Dermis blood vessel endothelial cell (primary cell): ENCODE measurements at regions not wholly inside any gene's neighbourhood (a gene's known extent, or its start where the extent isn't known, plus 50 kb on each side); places are given as distances from the start of the nearest gene placed in this dataset.
A peak's percentile ranks its signal among the peaks of the same experiment; 100 is the strongest.
"Not testable (repeated sequence)": the region's sequence is repeated elsewhere in the genome, so short reads cannot be mapped to it uniquely, and the experiment has no call there.

Experiments
- DNase-seq: peaks from one replicate; pipeline ENCODE4 v3.0.0; 2010

DNA sequence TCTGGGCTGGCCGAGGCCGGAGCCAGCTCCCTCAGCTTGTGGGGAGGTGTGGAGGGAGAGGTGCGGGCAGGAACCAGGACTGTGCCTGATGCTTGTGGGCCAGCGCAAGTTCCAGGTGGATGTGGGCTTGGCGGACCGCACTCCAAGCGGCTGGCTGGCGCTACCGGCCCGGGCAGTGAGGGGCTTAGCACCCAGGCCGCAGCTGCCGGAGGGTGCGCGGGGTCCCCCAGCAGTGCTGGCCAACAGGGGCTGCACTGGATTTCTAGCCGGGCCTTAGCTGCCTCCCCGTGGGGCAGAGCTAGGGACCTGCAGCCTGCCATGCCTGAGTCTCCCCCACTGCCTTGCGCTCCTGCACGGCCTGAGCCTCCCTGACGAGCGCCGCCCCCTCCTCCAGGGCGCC lies 242.8 kb downstream of the CCSER2 start:
- DNase-seq, result no peak

DNA sequence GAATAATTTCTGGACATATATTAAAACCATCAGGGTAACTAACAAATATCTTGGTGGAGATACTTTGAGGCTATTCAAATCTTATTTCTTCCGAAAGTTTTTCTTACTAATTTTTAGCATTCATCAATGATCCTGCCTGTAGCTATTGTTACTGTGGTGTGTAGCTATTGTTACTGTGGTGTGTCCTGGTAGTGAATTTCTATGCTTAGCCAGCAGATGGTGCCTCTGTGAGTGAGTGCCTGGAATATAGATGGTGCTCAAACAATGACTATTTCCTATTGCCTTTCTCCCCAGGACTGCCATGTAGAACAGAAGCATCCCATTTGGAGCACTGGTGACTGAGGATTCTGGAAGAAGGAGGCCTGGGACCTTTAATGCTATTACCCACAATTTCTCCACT lies 245.7 kb downstream of the CCSER2 start:
- DNase-seq, result peak; percentile 20

DNA sequence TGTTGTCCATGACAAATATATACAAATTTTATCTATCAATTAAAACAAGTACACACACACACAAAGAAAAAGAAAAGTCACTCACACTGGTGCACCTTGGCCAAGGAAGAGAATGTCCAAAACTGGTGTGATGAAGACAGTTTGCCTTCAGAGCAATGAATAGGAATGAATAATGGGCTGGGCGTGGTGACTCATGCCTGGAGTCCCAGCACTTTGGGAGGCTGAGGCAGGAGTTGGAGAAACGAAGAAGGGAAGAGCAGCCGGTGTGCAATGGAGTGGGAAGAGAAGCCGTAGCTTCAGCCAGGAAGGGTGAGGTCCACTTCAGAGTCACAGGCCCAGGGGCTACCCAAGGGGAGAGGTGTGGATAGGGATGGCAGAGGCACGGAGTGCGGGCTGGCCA lies 253.6 kb downstream of the CCSER2 start:
- DNase-seq, result no peak

DNA sequence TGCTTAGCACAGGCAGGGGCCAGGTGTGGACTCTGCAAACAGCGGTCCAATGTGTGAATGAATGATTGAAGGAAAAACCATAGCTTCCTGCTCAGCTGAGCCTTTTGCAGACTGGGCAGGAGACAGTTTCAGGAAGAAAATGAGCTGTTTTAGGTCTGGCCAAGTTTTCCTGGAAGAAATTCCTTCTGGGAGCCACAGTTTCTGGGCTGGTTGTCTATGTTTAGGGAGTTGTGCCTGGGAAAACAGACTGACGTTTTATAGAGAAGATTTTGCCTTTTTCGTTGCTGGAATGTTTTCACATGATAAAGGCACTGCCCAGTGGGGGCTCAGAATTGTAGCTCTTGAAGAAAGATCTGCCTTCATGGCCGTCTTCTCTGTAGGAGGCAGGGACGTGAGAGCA lies 255.1 kb downstream of the CCSER2 start:
- no peak for DNase-seq

DNA sequence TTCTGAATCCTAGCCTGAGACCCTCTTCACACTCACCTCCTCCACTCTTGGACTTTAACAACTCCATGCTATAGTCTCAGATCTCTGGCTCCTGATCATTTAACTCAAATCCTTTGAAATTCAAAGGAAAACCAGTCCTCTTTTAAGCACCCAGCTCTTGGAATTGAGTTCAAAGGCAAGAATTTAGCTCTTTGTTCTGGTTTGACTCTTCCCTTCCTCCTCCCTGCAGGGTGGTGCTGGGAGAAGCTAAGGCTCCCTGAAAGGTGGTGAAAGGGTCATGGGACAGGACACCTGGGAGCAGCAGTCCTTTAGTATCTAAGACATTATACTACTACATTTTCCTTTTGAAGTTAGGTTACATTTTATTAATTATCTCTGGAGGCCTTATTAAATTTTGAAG lies 259.4 kb downstream of the CCSER2 start:
- no peak for DNase-seq

DNA sequence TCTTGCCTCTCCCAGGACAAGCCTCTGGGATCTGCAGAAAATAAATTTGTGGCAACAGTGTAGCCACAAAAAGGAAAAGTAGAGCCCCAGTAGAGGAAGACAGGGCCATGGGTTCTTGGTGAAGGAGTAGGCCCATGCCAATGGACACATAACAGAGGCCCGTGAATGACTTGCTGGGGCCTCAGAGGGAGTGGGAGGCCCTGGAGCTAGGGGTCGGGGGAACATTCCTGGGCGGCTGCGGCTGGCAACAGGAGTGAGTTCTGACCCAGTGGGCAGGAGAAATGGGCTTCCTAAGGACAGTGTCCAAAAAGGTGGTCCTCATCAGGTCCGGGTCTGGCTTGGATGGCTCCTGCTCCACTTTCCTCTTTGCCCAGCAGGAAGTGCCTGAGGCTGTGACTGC lies 260.0 kb downstream of the CCSER2 start:
- DNase-seq, result no peak

DNA sequence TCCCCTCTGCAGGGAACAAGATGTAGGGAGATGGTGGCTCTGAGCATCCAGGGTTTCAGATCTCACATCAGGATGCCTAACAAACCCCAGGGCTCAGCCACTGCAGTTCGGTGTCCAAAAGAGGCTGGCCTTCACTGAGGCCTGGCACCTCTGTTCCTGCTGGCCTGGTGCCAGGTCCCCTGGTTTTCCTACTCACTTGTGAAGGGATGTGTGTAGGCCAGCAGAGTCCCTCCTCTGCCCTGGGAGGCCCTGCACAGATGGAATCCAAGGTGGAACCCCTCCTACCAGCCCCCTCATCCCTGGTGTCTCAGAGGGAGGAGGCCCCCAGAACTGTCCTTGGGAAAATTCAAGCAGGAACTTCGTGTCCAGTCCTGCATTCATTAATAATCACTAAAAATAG lies 260.6 kb downstream of the CCSER2 start:
- DNase-seq, result no peak

DNA sequence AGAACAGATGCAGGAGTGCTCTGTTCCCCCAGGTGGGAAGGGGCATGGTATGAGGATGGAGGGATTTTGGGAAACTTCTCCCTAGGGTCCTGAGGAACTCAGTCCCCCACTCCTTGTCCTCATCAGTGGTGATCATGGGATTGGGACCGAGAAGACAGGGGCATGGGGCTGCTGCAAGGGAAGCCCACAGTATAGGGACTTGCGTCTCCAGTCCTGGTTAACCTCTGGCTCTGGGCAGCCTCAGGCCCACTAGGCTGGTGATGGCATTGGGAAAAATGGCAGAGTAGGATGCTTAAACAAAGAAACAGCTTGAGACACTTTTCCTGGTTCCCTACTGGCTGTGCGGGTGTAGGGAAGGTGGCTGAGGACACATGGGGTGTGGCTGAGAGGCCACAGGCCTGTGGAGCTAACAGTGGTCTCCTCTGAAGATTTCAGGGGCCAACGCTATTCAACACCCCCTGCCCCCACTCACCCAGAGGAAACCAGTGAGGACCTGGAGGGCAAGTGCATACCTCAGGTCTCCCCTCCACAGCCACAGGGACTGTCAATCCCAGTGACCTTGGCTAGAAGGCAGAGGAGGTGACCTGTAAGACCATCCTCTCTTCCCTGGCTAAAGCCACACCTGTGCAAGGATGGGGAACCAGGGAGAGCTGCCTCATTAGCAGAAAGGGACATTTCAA lies 261.3 kb downstream of the CCSER2 start:
- DNase-seq, result no peak

DNA sequence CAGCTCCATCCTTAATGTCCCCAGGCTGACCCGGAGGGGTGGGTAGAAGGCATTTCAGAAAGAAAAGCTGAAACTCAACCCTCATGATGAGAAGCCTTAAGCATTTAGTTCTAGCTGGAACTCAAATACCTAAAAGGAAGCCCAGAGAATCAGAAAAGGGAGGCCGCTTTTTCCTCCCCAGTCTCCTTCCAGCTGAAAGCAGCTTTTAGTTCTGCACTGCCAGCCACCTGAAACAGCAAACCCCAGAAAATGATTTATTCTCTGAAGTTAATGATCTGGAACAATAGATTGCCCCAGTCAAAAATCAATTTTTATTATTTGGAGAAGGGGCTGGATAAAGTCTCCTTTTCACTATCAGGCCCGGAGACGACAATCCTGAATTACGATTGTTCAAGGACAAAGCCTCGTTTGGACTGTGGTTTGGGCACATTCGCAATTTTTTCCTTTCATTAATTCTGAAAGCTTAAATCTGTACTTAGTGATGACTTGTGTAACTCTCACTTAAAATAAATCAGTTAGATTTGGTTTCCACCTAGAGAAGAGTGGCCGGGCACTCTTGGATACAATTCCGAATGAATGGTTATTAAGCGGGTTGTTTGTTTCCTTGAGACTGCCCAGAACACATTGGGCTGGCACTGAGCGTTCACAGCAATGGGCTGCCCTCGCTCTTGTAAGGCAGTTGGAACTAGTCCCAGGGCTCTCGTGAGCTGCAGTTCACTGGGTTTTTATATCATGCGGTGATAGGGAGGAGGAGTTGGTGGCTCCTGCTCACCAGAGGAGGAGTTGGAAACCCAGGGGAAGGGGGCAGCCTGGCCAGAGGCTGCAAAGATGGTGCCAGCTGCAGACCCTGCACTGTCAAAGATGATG lies 262.2 kb downstream of the CCSER2 start:
- no peak for DNase-seq

DNA sequence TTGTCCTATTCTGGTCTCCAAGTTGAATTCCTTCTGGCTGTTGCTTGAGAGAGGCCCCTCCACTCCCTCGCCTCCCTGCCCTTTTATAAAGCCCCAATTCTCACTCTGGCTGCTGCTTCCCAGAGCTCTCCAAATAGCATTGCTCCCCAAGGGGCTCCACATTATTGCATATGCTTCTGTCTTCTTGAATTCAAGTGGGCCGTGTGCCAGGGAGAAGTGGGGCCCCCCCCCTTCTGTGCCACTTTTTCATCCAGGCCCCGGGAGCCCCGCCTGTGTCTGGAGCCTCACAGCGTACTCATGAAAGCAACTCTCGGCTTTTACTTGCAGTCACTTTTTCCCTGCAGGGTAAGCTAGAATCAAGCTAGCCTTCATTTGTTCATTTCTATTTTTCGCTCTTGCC lies 265.1 kb downstream of the CCSER2 start:
- no peak for DNase-seq

DNA sequence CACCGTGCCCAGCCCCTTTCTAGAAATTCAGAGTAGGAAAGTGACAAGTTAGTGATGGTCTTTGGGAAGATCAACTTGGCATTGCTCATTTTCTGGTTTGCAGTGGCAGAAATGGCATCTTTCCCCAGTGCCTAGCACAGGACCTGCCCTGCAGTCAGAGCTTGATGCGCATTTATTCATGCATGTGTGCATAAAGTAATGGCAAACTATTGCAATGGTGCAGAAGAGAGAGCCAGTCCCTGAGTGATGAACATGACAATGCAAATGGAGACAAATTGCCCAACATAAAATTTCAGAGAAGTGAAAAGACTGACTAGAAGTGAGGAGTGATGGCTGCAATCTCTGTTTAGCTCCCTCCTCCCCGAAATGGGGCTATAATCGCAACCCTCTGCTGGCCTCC lies 268.2 kb downstream of the CCSER2 start:
- DNase-seq, result no peak

DNA sequence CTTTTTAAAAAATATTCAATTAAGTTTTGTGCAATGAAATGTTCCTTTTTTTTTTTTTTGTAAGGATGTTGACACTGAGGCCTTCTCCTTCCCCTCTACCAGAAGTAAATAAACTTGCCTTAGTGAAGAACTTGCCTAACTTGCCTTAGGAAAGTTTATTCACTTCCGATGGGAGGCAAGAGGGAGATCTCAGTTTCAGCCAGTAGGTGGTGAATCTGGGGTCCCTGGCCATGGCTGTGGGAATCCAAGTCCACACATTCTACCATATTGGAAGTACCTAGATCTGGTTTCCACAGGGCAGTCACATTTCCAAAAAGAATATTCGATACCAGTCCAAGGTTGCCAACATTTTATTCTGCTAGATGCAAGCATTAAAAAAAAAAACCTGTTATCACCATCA lies 270.9 kb downstream of the CCSER2 start:
- DNase-seq, result no peak

DNA sequence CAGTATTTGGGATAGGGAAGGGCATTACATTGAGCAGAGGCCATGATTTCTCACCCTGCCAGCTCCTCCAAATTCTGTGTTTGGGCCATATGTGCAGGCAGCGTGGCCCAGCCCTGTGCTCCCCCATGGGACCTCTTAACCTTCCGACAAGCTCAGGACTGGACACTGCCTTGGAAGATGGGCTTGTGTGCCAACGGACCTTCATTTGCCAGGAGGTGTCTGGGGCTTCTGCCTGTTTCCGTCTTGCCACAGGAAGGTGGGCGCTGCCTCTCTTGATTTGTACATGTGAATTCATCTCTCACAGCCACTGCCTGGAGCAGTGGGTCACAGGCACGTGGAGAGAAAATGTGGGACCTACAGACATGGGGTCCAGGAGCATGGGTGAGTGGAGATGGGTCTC lies 272.6 kb downstream of the CCSER2 start:
- no peak for DNase-seq

DNA sequence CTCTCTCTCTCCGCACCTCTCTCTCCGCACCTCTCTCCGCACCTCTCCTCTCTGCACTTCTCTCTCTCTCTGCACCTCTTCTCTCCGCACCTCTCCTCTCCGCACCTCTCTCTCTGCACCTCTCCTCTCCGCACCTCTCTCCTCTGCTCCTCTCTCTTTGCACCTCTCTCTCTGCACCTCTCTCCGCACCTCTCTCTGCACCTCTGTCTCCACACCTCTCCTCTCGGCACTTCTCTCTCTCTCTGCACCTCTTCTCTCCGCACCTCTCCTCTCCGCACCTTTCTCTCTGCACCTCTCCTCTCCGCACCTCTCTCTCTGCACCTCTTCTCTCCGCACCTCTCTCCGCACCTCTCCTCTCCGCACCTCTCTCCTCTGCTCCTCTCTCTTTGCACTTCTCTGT lies 274.2 kb downstream of the CCSER2 start:
- DNase-seq, result not testable (repeated sequence)

DNA sequence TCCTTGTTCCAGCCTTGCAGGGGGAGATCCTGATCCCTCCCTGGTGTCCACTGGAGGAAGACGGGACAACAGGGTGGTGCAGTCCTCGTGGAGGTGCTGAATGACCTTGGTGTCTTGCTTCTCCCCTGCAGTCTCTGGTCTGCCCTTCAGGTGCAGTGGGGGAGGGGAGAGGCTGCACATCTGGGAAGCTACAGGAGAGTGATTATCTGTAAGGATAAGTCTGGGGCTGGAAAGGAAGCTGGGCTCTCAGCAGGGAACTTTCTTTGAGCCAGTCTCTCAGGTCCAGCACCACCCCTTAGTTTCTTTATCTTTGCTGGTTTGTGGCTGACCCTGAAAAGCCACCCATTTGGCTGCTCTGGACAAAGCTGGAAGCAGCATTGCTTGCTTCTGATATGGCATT lies 275.6 kb downstream of the CCSER2 start:
- DNase-seq, result no peak

DNA sequence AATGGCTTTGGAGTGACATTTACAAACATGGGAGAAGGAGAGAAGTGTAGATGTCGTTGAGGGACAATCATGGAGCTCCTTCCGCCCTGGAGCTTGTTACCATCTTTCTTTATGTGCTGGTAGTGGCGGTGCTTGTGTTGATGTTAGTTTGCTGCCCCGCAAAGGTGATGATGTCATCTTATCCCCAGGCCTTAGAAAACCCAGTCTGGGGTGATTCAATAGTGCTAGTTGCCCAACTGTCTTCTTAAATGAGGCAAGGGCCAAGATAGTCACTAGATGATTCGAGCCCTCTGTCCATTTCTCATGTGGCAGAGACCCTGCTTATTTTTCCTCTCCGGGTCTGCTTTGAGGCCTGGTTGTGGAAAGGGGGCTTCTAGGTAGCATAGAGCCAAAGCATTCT lies 277.4 kb downstream of the CCSER2 start:
- no peak for DNase-seq

DNA sequence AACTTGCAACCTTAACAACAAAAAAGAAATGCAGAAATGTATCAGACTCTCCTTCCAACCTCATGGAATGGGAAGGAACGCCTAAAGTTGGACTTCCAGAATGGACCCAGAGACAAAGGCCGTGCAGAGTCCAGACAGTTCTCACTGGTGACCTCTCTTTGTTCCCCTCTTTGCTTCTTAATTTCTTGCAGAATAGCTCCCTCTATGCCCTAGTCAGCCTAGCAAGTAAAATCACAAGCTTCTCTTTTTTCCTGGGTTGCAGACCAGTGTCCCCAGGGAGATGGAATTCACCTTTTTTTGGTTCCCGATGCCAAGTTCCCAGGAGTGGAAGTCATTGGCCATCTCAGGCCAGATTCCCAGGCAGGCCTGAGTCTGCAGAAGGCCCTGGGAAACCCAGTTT lies 278.0 kb downstream of the CCSER2 start:
- no peak for DNase-seq

DNA sequence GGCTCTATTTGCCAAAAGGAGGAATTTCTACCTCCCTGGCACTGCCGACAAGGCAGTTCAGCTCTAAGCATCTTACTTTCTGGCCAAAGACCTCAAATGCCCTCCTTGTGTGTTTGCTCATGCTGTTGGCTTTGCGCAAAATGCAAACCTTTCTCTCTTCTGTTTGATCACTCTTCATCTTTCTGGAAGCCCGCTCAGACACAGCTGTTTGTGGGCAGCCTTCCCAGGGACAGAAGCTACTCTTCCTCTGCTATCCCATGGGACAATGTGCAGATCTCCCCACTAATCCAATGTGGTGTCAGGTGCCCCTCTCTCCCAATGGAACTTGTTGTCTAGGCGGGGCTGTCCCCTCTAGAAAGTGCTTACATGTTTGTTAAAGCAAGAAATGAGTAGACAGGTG lies 278.7 kb downstream of the CCSER2 start:
- no peak for DNase-seq

DNA sequence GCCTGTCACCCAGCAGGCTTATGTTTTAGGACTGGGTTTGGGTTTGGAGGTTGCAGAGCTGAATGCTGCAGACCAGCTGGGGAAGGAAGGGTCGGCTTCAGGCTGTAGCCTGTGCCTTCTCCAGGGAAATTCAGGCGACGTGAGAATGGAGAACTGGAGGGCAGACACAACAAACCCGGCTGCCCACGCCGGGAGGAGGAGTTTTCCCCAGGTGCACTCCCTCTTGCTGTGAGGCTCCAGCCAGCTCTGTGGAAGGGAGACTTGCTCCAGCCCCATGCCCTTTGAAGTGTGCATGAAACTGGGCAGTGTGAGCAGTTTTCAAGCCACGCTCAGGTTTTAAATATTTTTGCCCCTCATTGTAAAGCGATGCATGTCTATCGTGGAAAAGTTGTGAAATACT lies 279.1 kb downstream of the CCSER2 start:
- no peak for DNase-seq

DNA sequence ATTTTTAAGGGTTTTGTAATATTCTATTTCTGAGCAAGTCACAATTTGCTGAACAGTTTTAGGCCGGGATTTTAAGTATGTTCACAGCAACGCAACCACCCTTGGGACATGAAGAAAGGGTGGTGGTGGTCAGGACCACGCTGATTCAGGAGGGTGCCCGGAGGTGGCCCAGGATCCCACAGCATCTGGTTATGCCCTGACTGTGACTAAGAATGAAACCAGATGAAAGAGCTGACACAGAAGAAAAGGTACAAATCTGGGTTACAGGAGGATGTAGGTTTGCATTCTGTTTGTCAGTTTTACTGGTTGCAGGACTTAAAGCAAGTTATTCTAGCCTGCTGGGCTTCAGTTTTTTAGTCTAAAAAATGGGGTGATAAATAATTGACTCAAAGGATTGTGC lies 279.7 kb downstream of the CCSER2 start:
- DNase-seq, result no peak

DNA sequence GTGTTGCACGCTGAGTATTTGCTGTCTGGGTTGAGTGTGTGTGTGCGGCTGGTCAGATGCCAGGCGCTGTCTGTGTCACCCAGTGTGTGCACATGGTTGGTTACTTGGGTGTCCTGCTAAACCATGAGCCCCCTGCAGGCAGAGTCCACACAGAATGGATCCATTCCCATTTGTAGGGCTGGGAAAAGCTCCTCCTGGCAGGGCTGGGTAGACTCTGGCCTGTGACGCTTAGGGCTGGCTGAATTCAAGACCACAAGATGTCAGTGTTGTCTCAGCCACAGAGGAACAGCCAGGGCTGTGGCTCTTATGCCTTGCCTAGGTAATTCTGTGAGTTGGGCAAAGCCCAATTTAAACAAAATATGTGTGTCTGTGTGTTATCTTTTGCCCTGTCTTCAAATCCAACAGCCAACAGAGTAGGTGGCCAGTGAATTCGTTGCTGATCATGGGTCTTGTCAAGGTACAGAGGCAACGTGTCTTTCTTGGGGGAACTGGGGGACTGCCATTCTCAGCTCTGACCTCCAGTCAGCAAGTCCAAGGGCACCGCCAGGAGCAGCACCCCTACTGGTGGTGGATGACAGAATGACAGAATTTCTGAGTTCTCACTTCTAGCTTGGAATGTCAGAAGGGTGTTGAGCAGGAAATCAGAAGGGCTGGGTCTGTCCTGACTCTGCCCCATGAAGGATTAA lies 285.1 kb downstream of the CCSER2 start:
- DNase-seq, result peak; percentile 24

DNA sequence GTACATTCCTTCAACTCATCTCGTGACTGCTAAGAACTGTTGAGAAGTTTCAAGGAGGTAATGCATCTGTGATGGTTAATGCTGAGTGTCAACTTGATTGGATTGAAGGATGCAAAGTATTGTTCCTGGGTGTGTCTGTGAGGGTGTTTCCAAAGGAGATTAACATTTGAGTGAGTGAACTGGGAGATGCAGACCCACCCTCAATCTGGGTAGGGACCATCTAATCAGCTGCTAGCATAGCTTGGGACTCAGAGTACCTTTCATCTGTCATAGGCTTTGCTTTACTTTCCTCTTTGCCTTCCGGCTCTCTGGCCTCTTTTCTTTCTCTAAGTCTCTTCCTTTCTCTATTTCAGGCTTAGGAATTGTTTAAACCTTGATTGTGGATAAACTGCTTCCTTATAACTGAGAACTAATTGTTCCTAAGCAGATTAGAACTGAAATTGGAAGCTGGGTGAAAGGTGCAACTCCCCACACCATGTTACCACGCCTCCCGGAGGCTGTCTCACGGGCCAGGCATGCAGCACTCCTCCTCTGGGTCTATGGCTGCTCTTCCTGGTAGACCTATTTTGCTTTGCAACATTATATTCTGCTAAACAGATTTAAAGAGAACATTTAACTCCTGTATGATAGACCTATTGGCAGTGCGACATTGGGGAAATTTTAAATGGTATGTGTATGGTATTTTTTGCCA lies 298.2 kb downstream of the CCSER2 start:
- DNase-seq, result no peak

DNA sequence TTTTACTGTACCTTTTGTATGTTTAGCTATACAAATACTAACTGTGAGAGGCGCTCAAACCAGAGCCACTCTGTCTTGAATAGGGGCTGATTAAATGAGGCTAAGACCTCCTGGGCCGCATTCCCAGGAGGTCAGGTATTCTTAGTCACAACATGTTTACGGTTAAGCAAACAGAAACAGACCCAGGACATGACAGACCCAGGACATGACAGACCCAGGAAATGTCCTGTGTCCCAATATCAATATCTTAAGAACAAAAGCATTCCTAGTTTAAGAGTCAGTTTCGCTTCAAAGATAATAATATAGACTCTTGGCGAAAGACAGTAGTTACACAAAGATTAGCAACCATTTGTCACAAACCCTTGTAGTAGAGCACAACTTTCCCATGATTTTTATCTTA lies 304.5 kb downstream of the CCSER2 start:
- DNase-seq, result no peak
